ENCODE measurements at regions not wholly inside any gene's neighbourhood (a gene's known extent, or its start where the extent isn't known, plus 50 kb on each side); places are given as distances from the start of the nearest gene placed in this dataset.

GRCh38 chr21:27741736-27742135, 774.8 kb upstream of the ADAMTS5 start:
- no peaks in the 10 kb centered on the region for H3K27me3 ChIP-seq (replicated peaks; ENCODE audit: control insufficient read depth, insufficient read depth, low read length)
- H3K36me3 ChIP-seq (ENCODE audit: control insufficient read depth, insufficient read depth, low read length): no peaks in the 10 kb centered on the region
- TF ChIP-seq CTCF (IDR thresholded peaks at IDR 0.05; ENCODE audit: insufficient read depth, low read length, poor library complexity, severe bottlenecking): no peak
- DNase-seq (ENCODE audit: extremely low read depth, insufficient read length): no peak
- H3K4me3 ChIP-seq (replicated peaks; ENCODE audit: low read depth, low read length): no peak overlapping the region

GRCh38 chr21:27740084-27740483, 773.2 kb upstream of the ADAMTS5 start:
- DNase-seq (ENCODE audit: extremely low read depth, insufficient read length): no peak
- TF ChIP-seq CTCF (IDR thresholded peaks at IDR 0.05; ENCODE audit: insufficient read depth, low read length, poor library complexity, severe bottlenecking): no peak
- Histone ChIP-seq H3K4me3 (replicated peaks; ENCODE audit: low read depth, low read length) (no peak overlapping the region), H3K36me3 (ENCODE audit: control insufficient read depth, insufficient read depth, low read length) (no peaks in the 10 kb centered on the region), H3K27me3 (replicated peaks; ENCODE audit: control insufficient read depth, insufficient read depth, low read length) (no peaks in the 10 kb centered on the region)

- H3K4me3 ChIP-seq (replicated peaks; ENCODE audit: low read depth, low read length): no peak overlapping the region
- no peak for TF ChIP-seq CTCF (IDR thresholded peaks at IDR 0.05; ENCODE audit: insufficient read depth, low read length, poor library complexity, severe bottlenecking)
- H3K27me3 ChIP-seq (replicated peaks; ENCODE audit: control insufficient read depth, insufficient read depth, low read length): no peaks in the 10 kb centered on the region
- no peaks in the 10 kb centered on the region for H3K36me3 ChIP-seq (ENCODE audit: control insufficient read depth, insufficient read depth, low read length)
- no peak for DNase-seq (ENCODE audit: extremely low read depth, insufficient read length)
Measured at GRCh38 chr21:27739187-27739586, 772.3 kb upstream of the ADAMTS5 start.

GRCh38 chr21:27735699-27736098, 768.8 kb upstream of the ADAMTS5 start:
- H3K27me3 ChIP-seq (replicated peaks; ENCODE audit: control insufficient read depth, insufficient read depth, low read length): no peaks in the 10 kb centered on the region
- H3K36me3 ChIP-seq (ENCODE audit: control insufficient read depth, insufficient read depth, low read length): no peaks in the 10 kb centered on the region
- no peak for DNase-seq (ENCODE audit: extremely low read depth, insufficient read length)
- TF ChIP-seq CTCF (IDR thresholded peaks at IDR 0.05; ENCODE audit: insufficient read depth, low read length, poor library complexity, severe bottlenecking): no peak
- H3K4me3 ChIP-seq (replicated peaks; ENCODE audit: low read depth, low read length): no peak overlapping the region

- DNase-seq (ENCODE audit: extremely low read depth, insufficient read length): no peak
- H3K27me3 ChIP-seq (replicated peaks; ENCODE audit: control insufficient read depth, insufficient read depth, low read length): no peaks in the 10 kb centered on the region
Measured at GRCh38 chr21:27734146-27734545, 767.3 kb upstream of the ADAMTS5 start.

More at GRCh38 chr21:27734146-27734545, 767.3 kb upstream of the ADAMTS5 start:
- Histone ChIP-seq H3K36me3 (ENCODE audit: control insufficient read depth, insufficient read depth, low read length) (no peaks in the 10 kb centered on the region), H3K4me3 (replicated peaks; ENCODE audit: low read depth, low read length) (no peak overlapping the region)
- TF ChIP-seq CTCF (IDR thresholded peaks at IDR 0.05; ENCODE audit: insufficient read depth, low read length, poor library complexity, severe bottlenecking): no peak
